ENCODE measurements at regions not wholly inside any gene's neighbourhood (a gene's known extent, or its start where the extent isn't known, plus 50 kb on each side); places are given as distances from the start of the nearest gene placed in this dataset.

DNA sequence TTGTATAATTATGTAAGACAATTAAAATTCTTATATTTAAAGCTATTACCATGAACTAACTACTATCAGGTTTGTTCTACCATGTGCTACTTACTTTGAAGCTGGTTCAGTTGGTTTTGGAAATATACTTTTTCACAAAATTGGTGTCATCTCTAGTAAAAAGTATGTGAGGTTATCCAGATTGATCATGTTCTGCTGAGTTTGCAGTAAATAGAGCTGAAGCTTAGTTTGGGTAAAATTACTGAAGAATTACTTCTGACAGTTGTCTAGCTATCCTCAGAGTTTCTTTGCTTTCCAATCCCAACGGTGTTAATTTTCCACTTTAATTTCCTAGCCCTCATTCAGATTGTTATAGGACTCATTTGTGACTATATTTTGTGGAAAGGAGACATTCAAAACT, 184.2 kb downstream of the FAT4 start:
- TF ChIP-seq EZH2phosphoT487 (IDR thresholded peaks at IDR 0.05; ENCODE audit: borderline replicate concordance, low read length), result no peak
- TF ChIP-seq, protein P1, sequence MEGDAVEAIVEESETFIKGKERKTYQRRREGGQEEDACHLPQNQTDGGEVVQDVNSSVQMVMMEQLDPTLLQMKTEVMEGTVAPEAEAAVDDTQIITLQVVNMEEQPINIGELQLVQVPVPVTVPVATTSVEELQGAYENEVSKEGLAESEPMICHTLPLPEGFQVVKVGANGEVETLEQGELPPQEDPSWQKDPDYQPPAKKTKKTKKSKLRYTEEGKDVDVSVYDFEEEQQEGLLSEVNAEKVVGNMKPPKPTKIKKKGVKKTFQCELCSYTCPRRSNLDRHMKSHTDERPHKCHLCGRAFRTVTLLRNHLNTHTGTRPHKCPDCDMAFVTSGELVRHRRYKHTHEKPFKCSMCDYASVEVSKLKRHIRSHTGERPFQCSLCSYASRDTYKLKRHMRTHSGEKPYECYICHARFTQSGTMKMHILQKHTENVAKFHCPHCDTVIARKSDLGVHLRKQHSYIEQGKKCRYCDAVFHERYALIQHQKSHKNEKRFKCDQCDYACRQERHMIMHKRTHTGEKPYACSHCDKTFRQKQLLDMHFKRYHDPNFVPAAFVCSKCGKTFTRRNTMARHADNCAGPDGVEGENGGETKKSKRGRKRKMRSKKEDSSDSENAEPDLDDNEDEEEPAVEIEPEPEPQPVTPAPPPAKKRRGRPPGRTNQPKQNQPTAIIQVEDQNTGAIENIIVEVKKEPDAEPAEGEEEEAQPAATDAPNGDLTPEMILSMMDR (IDR thresholded peaks at IDR 0.05; ENCODE audit: low read depth, low read length, poor library complexity, severe bottlenecking), result no peak
- H3K79me2 ChIP-seq (ENCODE audit: control insufficient read depth, low read length), result no peaks in the 10 kb centered on the region
- no peaks in the 10 kb centered on the region for H3K27me3 ChIP-seq (ENCODE audit: control insufficient read depth, low read length)
- no peak overlapping the region for H3K4me3 ChIP-seq (ENCODE audit: low read length)
- no peaks in the 10 kb centered on the region for H3K9me3 ChIP-seq (ENCODE audit: control insufficient read depth, insufficient read depth, low read length)
- H3K9me2 ChIP-seq (replicated peaks; ENCODE audit: control insufficient read depth, low read length), result no peaks in the 10 kb centered on the region
- no peaks in the 10 kb centered on the region for H3K4me1 ChIP-seq (ENCODE audit: control insufficient read depth, low read length)
- no peak overlapping the region for H3K27ac ChIP-seq (ENCODE audit: low read depth, low read length)
- H3K4me2 ChIP-seq (ENCODE audit: low read length), result no peak overlapping the region
- no peaks in the 10 kb centered on the region for H4K20me1 ChIP-seq (ENCODE audit: control insufficient read depth, insufficient read depth, low read depth, low read length)
- H3F3A ChIP-seq (ENCODE audit: control insufficient read depth, insufficient read depth), result no peaks in the 10 kb centered on the region
- H3K36me3 ChIP-seq (ENCODE audit: control insufficient read depth, low read length), result no peaks in the 10 kb centered on the region

DNA sequence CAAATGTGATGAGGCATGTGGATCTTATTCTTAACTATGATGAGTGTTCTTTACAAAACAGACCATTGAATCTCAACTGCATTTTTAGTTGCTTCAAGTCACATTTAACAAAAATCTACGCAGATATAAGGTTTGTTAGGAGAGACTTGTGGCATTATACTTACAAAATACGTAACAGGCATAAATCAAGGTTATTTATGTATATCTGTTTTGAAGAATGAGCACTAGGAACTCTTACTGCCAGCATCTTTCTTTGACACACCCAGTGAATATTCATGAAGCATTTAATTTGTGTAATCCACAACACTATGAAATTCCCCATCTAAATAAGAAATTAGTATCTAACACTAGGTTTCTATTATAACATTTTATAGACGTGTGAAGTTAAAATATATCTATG, 186.3 kb downstream of the FAT4 start:
- Histone ChIP-seq H3K4me3 (ENCODE audit: low read length) (no peak overlapping the region), H3K9me2 (replicated peaks; ENCODE audit: control insufficient read depth, low read length) (no peaks in the 10 kb centered on the region)
- TF ChIP-seq EZH2phosphoT487 (IDR thresholded peaks at IDR 0.05; ENCODE audit: borderline replicate concordance, low read length), result no peak
- TF ChIP-seq, protein P1 (IDR thresholded peaks at IDR 0.05; ENCODE audit: low read depth, low read length, poor library complexity, severe bottlenecking), result no peak

DNA sequence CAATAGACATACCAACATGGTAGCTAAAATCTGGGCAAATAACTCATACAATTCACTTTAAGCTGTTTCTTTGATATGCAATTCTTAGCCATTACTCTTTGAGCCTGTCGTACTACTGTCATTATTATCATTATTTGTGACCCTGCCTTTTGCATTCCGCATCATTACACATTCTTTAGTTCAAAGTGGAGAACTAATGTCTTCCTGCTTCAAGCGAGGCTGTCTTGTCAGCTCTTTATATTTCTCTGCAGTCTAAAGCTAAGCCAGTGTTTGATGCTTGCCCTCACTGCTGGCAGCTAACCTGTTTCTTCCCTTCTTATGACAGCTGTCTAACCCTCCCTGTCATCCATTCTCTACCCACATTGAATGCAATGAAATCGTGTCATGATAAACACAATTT, 186.8 kb downstream of the FAT4 start:
- H3K27ac ChIP-seq (ENCODE audit: low read depth, low read length), result no peak overlapping the region
- no peaks in the 10 kb centered on the region for H3K27me3 ChIP-seq (ENCODE audit: control insufficient read depth, low read length)
- TF ChIP-seq, protein P1 (IDR thresholded peaks at IDR 0.05; ENCODE audit: low read depth, low read length, poor library complexity, severe bottlenecking), result no peak
- no peak for TF ChIP-seq EZH2phosphoT487 (IDR thresholded peaks at IDR 0.05; ENCODE audit: borderline replicate concordance, low read length)
- no peaks in the 10 kb centered on the region for H3K36me3 ChIP-seq (ENCODE audit: control insufficient read depth, low read length)
- H3K4me1 ChIP-seq (ENCODE audit: control insufficient read depth, low read length), result no peaks in the 10 kb centered on the region
- H3F3A ChIP-seq (ENCODE audit: control insufficient read depth, insufficient read depth), result no peaks in the 10 kb centered on the region
- no peak overlapping the region for H3K4me3 ChIP-seq (ENCODE audit: low read length)
- no peaks in the 10 kb centered on the region for H4K20me1 ChIP-seq (ENCODE audit: control insufficient read depth, insufficient read depth, low read depth, low read length)
- no peak overlapping the region for H3K4me2 ChIP-seq (ENCODE audit: low read length)
- no peaks in the 10 kb centered on the region for H3K9me3 ChIP-seq (ENCODE audit: control insufficient read depth, insufficient read depth, low read length)
- no peaks in the 10 kb centered on the region for H3K79me2 ChIP-seq (ENCODE audit: control insufficient read depth, low read length)
- no peaks in the 10 kb centered on the region for H3K9me2 ChIP-seq (replicated peaks; ENCODE audit: control insufficient read depth, low read length)

More for the DNA sequence above, 186.3 kb downstream of the FAT4 start:
- no peaks in the 10 kb centered on the region for H3K27me3 ChIP-seq (ENCODE audit: control insufficient read depth, low read length)
- no peaks in the 10 kb centered on the region for H3K36me3 ChIP-seq (ENCODE audit: control insufficient read depth, low read length)
- no peak overlapping the region for H3K4me2 ChIP-seq (ENCODE audit: low read length)
- no peaks in the 10 kb centered on the region for H3K79me2 ChIP-seq (ENCODE audit: control insufficient read depth, low read length)
- no peaks in the 10 kb centered on the region for H3K9me3 ChIP-seq (ENCODE audit: control insufficient read depth, insufficient read depth, low read length)
- H3K27ac ChIP-seq (ENCODE audit: low read depth, low read length), result no peak overlapping the region
- H3K4me1 ChIP-seq (ENCODE audit: control insufficient read depth, low read length), result no peaks in the 10 kb centered on the region
- no peaks in the 10 kb centered on the region for H3F3A ChIP-seq (ENCODE audit: control insufficient read depth, insufficient read depth)
- no peaks in the 10 kb centered on the region for H4K20me1 ChIP-seq (ENCODE audit: control insufficient read depth, insufficient read depth, low read depth, low read length)

DNA sequence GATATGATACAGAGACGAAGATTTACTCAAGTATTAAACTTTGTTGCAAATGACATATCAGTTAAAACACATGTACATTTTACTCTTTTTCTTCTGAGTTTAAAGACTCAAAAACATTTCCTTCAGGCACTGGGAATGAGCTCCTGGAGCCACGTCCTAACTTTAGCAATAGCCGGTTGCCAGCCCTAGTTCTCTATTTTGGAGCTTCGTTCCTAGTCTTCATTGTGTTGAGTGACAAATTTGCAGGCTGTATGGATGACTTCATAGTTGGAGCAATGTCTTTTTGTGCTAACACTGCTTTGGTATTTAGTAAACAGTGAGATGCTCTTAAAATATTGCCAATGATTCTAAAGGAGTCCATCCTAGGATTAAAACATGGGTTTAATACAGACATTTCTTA, 190.9 kb downstream of the FAT4 start:
- H3K4me1 ChIP-seq (ENCODE audit: control insufficient read depth, low read length), result no peaks in the 10 kb centered on the region
- H3K27ac ChIP-seq (ENCODE audit: low read depth, low read length), result no peak overlapping the region
- no peaks in the 10 kb centered on the region for H4K20me1 ChIP-seq (ENCODE audit: control insufficient read depth, insufficient read depth, low read depth, low read length)
- no peaks in the 10 kb centered on the region for H3K9me3 ChIP-seq (ENCODE audit: control insufficient read depth, insufficient read depth, low read length)
- no peaks in the 10 kb centered on the region for H3K9me2 ChIP-seq (replicated peaks; ENCODE audit: control insufficient read depth, low read length)
- TF ChIP-seq EZH2phosphoT487 (IDR thresholded peaks at IDR 0.05; ENCODE audit: borderline replicate concordance, low read length), result no peak
- TF ChIP-seq, protein P1 (IDR thresholded peaks at IDR 0.05; ENCODE audit: low read depth, low read length, poor library complexity, severe bottlenecking), result no peak
- no peaks in the 10 kb centered on the region for H3K27me3 ChIP-seq (ENCODE audit: control insufficient read depth, low read length)
- no peaks in the 10 kb centered on the region for H3K79me2 ChIP-seq (ENCODE audit: control insufficient read depth, low read length)
- no peaks in the 10 kb centered on the region for H3F3A ChIP-seq (ENCODE audit: control insufficient read depth, insufficient read depth)
- H3K4me2 ChIP-seq (ENCODE audit: low read length), result no peak overlapping the region
- no peaks in the 10 kb centered on the region for H3K36me3 ChIP-seq (ENCODE audit: control insufficient read depth, low read length)
- no peak overlapping the region for H3K4me3 ChIP-seq (ENCODE audit: low read length)
